Spinal cord (tissue), 9 donors: ENCODE measurements at regions not wholly inside any gene's neighbourhood (a gene's known extent, or its start where the extent isn't known, plus 50 kb on each side); places are given as distances from the start of the nearest gene placed in this dataset.

Experiments
- DNase-seq, 6 donors: peaks; one replicate each; pipeline versions ENCODE4 v3.0.0 to v3.0.0-alpha.2; 2013 to 2015; ENCODE audit warnings: low spot score in 6 of 6, low read depth in 4 of 6
- H3K27ac ChIP-seq: one replicate; pipeline ENCODE4 v1.5.1; 2013; ENCODE audit warnings: low read depth, low read length, control low read depth
- H3K27me3 ChIP-seq: one replicate; pipeline ENCODE4 v1.6.1; 2013; ENCODE audit warnings: low read length; ENCODE audit not compliant: control insufficient read depth, insufficient read depth
- H3K36me3 ChIP-seq: one replicate; pipeline ENCODE4 v1.6.1; 2013; ENCODE audit warnings: low read length; ENCODE audit not compliant: control insufficient read depth, insufficient read depth
- H3K4me1 ChIP-seq: one replicate; pipeline ENCODE4 v1.6.1; 2013; ENCODE audit warnings: low read length; ENCODE audit not compliant: control insufficient read depth, insufficient read depth
- H3K4me3 ChIP-seq: one replicate; pipeline ENCODE4 v1.5.1; 2013; ENCODE audit warnings: low read depth, low read length, control low read depth
- H3K9me3 ChIP-seq: one replicate; pipeline ENCODE4 v1.6.1; 2013; ENCODE audit warnings: low read length; ENCODE audit not compliant: control insufficient read depth, insufficient read depth
- WGBS: methylation state at CpG from one replicate; pipeline ENCODE4 v1.1.5; 2013; ENCODE audit warnings: missing lambda C conversion rate; ENCODE audit not compliant: insufficient coverage; 5-methylcytosine and 5-hydroxymethylcytosine counted together
- donor health status: healthy.

DNA sequence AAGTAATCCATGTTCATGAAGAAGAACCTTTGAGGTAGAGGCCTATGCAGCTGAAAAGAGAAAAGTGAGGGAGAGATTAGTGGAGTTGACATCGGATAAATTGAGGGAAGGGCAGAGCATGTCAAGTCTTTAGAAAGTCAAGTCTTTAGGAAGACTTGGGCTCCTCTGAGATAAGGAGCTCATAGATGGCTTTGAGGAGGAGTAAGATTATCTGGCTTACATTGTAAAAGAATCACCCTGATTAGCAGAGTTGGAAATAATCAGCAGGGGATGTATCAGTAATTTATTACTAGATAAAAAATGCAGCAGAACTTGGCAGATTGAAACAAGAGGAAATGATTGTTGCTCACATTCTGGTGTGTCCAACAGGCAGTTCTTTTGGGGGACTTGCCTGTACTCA is 727.2 kb upstream of the WWC1 start:
- Histone ChIP-seq H3K36me3 (no peaks in the 10 kb centered on the region), H3K4me1 (no peaks in the 10 kb centered on the region), H3K27me3 (no peaks in the 10 kb centered on the region), H3K9me3 (no peaks in the 10 kb centered on the region), H3K4me3 (no peak overlapping the region), H3K27ac (no peak overlapping the region)
- 100% methylated on average over 1 of the region's 1 CpG for whole genome bisulfite sequencing
- DNase-seq, result no peak

DNA sequence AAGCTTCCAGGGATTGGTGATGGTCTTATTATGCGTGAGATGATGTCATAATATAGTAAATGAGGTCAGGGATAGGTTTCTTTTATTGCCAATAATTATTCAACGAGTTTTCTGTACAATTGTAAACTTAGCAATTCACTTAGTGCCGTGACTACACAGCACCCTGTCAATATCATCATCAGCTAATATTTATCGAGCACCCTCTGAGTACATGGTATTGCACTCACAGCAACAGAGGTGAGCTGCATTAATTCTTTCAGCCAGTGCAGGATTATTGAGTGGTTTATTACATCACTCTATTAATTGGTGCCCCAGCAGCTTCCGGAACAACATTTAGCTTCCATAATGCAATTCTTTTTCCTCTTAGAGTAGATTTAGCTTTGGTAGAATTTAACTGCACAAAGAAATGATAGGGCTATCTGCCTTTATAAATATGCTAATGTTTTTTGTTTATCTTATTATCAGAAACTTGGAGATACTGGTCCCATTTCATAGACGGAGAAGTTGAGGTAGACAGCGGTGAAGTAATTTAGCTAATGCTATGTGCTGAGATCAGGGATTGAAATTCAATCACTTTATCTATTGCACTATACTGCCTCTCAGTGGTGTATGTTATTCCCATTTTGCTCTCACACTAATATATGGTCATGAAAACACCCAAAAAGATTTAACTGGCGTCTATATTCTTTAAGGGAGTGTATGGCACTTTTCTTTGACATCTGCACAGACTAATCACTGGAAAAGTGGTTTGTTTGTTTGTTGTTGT is 726.1 kb upstream of the WWC1 start:
- H3K27me3 ChIP-seq, result no peaks in the 10 kb centered on the region
- DNase-seq, result peak in 2 of 6 donors; percentile 46 to 59
- 80% methylated on average over 1 of the region's 8 CpGs for WGBS
- no peak overlapping the region for H3K27ac ChIP-seq
- H3K9me3 ChIP-seq, result no peaks in the 10 kb centered on the region
- no peaks in the 10 kb centered on the region for H3K36me3 ChIP-seq
- no peak overlapping the region for H3K4me3 ChIP-seq
- H3K4me1 ChIP-seq, result no peaks in the 10 kb centered on the region

DNA sequence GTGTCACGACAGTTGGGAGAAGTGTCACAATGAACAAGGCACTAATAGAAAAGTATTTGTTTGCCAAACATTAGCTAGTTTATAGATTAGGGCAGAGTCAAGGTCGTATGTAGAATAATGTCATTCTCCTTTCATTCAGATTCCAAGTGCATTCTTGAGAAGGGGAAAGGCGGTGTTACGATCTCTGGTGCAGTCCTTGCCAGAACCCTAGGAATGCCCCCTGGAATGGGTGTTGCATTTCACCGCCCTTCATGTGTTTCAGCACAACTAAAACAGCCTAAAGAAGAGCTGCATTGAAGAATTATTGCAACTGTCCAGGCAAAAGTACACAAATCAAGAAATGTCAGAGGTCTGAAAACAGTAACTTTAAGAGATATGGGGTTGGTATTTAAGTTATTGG is 721.0 kb upstream of the WWC1 start:
- Histone ChIP-seq H3K27ac (no peak overlapping the region), H3K4me3 (no peak overlapping the region), H3K4me1 (no peaks in the 10 kb centered on the region), H3K9me3 (no peaks in the 10 kb centered on the region), H3K27me3 (peaks cover 3% of the 10 kb centered on the region), H3K36me3 (no peaks in the 10 kb centered on the region)
- WGBS, result 53% methylated on average over 4 of the region's 5 CpGs
- DNase-seq, result no peak

DNA sequence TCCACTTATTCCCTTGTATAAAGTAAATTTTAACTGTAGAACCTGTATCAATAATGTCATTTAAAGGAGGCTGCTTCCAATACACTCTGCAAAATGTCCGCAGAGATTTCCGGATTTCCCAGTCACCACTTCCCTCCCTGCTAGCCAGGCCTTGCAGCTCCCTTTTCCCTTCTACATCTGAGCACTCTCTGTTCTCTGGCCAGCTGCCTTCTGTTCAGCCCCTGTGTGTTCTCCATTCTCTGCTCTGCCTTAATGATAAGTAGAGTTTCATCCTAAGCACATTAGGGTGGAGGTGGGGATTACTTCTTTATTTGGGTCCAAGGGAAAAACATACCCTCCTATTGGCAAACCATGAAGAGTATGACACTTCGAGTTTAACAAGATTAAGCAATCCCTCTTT is 719.6 kb upstream of the WWC1 start:
- peak in 2 of 6 donors; percentile 58 to 62 for DNase-seq
- H3K4me1 ChIP-seq, result no peaks in the 10 kb centered on the region
- H3K4me3 ChIP-seq, result no peak overlapping the region
- H3K36me3 ChIP-seq, result no peaks in the 10 kb centered on the region
- peaks cover 5% of the 10 kb centered on the region for H3K27me3 ChIP-seq
- no peak overlapping the region for H3K27ac ChIP-seq
- 85% methylated on average over 2 of the region's 3 CpGs for WGBS
- H3K9me3 ChIP-seq, result no peaks in the 10 kb centered on the region

DNA sequence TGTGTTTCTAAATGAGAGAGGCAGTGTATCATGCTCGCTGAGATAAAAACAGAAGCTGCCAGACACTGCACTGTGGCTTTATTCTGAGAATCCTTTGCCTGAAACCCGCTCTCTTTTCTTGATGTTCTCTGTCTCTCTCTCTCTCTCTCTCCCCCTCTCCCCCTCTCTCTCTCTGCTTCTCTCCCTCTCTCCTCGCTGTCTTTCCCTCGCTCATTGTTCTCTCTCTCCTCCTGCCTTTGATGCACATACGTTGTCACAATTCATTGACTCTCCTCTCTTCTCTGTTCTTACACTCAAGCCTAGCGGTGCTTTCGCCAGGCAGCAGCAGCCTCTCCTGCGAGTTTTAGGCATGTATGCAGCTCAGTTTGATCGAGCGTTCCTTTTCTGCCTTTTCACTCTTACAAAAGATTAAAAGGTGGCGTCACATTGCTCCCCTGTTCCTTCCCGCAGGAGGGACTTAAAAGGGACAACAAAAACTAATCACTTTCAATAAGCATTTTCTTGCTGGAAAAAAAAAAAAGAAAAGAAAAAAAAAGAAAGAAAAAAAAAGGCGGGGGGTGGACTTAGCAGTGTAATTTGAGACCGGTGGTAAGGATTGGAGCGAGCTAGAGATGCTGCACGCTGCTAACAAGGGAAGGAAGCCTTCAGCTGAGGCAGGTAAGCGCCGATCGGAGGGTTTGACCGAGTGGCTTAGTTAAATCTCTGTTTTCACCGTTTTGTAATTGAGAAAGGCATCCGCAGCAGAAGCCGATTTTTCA is 717.9 kb upstream of the WWC1 start:
- peak in 5 of 6 donors; percentile 57 to 95 (median 80) for DNase-seq
- WGBS, result under 1% methylated on average over 14 of the region's 23 CpGs

DNA sequence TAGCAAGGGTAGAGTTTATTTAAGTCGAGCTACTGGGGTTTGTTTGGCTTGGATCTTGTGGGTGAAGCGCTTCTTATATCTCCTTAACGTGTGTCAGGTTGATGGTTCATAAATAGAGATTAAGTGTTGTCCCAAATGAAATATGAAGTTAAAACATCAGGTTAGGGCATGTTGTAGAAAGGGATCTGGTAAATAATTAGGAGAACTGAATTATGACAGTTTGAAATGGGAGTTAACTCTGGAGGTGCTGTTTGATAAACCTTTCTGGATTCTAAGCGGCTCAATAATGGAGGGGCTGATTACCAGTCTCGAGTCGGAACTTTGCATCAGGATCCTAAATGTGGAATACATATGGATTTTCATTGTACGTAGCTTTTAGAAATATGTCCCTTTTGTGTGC is 717.0 kb upstream of the WWC1 start:
- peaks cover 5% of the 10 kb centered on the region for H3K27me3 ChIP-seq
- H3K36me3 ChIP-seq, result no peaks in the 10 kb centered on the region
- no peaks in the 10 kb centered on the region for H3K4me1 ChIP-seq
- no peak overlapping the region for H3K27ac ChIP-seq
- H3K9me3 ChIP-seq, result no peaks in the 10 kb centered on the region
- DNase-seq, result peak in 3 of 6 donors; percentile 35 to 70 (median 43)
- peak overlapping the region; percentile 53 for H3K4me3 ChIP-seq
- 14% methylated on average over 6 of the region's 7 CpGs for WGBS

More for the DNA sequence above, 717.9 kb upstream of the WWC1 start:
- Histone ChIP-seq H3K27me3 (peaks cover 5% of the 10 kb centered on the region), H3K36me3 (no peaks in the 10 kb centered on the region), H3K27ac (peak overlapping the region; percentile 72), H3K4me3 (peak overlapping the region; percentile 53), H3K4me1 (no peaks in the 10 kb centered on the region), H3K9me3 (no peaks in the 10 kb centered on the region)

DNA sequence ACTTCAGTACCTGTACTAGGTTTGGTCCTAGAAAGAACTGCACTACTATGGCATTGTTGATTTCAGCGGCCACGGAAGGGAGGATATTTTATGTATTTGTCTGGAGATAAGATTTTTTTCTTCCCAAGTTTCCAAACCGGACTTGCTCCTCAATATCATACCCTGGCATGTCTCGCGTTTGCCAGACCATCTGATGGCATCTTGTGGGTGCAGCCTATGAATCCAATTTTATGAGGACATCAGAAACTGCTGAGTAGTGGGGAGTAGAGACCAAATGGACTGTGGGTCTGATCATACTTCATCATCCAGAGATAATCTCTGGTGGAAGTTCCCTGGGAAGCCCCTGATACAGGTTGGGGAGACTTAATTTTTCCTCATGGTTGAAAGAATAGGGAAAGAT is 716.1 kb upstream of the WWC1 start:
- peaks cover 5% of the 10 kb centered on the region for H3K27me3 ChIP-seq
- H3K9me3 ChIP-seq, result no peaks in the 10 kb centered on the region
- peak overlapping the region; percentile 17 for H3K4me3 ChIP-seq
- H3K27ac ChIP-seq, result no peak overlapping the region
- H3K4me1 ChIP-seq, result no peaks in the 10 kb centered on the region
- peak in 1 of 6 donors; percentile 57 for DNase-seq
- no CpG with 5 or more reads among the region's 5 CpGs for WGBS
- no peaks in the 10 kb centered on the region for H3K36me3 ChIP-seq

DNA sequence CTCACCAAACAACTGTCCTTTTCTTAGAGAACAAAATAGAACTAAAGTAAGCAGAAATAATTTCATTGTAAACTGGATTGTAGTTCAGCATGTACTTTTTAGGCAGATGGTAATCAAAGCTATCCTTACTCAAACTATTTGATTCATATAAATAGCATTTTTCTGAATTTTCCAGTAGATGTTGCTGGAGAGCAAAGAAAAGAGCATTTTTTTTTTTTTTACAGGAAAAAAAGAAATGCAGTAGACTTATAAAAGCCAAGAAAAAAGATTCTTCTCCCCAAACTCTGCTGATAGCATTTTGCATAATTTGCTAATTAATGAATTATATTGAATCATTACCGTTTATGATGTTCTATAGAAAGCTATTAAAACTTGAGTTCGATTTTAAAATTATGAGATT is 715.3 kb upstream of the WWC1 start:
- no CpG with 5 or more reads among the region's 2 CpGs for WGBS
- DNase-seq, result peak in 2 of 6 donors; percentile 54 to 73
- Histone ChIP-seq H3K4me3 (no peak overlapping the region), H3K9me3 (no peaks in the 10 kb centered on the region), H3K27me3 (peaks cover 5% of the 10 kb centered on the region), H3K36me3 (no peaks in the 10 kb centered on the region), H3K27ac (no peak overlapping the region), H3K4me1 (no peaks in the 10 kb centered on the region)

DNA sequence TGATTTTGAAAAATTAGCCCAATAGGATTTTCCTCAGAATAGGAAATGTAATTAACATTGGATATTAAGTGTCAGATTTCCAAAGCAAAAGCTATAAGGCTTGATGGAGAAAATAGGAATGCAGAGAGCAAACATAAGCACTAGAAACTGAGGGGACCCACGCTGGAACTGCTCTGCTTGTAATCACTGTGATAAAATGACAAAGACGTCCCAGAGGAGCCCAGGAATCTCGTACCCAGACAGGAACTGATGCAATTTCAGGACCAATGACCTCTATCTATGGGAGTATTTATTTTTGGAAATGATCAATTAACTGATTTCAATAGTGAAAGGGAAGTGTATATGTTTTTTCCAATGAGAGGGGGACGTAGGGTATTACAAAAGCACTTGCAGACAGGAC is 714.5 kb upstream of the WWC1 start:
- H3K4me1 ChIP-seq, result no peaks in the 10 kb centered on the region
- H3K4me3 ChIP-seq, result no peak overlapping the region
- peaks cover 5% of the 10 kb centered on the region for H3K27me3 ChIP-seq
- H3K9me3 ChIP-seq, result no peaks in the 10 kb centered on the region
- 21% methylated on average over 3 of the region's 4 CpGs for WGBS
- peak in 1 of 6 donors; percentile 68 for DNase-seq
- no peaks in the 10 kb centered on the region for H3K36me3 ChIP-seq
- no peak overlapping the region for H3K27ac ChIP-seq

DNA sequence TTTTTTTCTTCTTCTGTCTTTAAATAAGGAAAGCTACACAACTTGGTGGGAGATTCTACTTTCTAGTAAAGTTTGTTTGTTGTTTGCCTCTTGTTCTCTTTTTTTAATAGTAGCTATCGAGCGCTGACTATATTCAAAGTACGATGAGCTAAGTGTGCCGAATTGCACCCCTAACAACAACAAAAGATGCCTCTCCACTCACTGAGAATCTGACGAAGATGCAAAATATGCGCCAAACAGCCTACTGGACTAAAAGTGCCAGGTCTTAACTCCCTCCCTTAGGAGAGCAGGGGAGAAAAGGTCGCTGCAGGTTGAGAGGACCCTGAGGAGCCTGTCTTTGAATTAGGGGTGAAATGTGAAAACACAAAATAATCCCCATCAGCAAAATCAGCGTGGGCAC is 713.8 kb upstream of the WWC1 start:
- no peak overlapping the region for H3K4me3 ChIP-seq
- no peaks in the 10 kb centered on the region for H3K36me3 ChIP-seq
- no CpG with 5 or more reads among the region's 8 CpGs for WGBS
- no peaks in the 10 kb centered on the region for H3K9me3 ChIP-seq
- DNase-seq, result no peak
- H3K4me1 ChIP-seq, result no peaks in the 10 kb centered on the region
- peaks cover 5% of the 10 kb centered on the region for H3K27me3 ChIP-seq
- no peak overlapping the region for H3K27ac ChIP-seq
